SK-N-SH (cell line): ENCODE measurements at regions not wholly inside any gene's neighbourhood (a gene's known extent, or its start where the extent isn't known, plus 50 kb on each side); places are given as distances from the start of the nearest gene placed in this dataset.

Source experiments
- CTCF ChIA-PET: fragments of 300-600, 350-600 bp; formaldehyde crosslinking; extraction: SDS; loops from one replicate; lab custom pipeline; 2021; lab: Yijun Ruan, JAX
- POLR2A ChIA-PET: fragments of 350-600 bp; sonication (Branson Sonifier 250); formaldehyde crosslinking; extraction: SDS; loops from one replicate; lab custom pipeline; 2020; ENCODE audit warnings: antibody characterized with exemption, inconsistent platforms; lab: Yijun Ruan, JAX
- DNase-seq: peaks from one replicate; pipeline ENCODE4 v3.0.0; 2012
- H2AFZ ChIP-seq: fragments of 200-600 bp; sonication (generic); 2 replicates; pipeline ENCODE4 v1.8.1; 2016; ENCODE audit warnings: antibody characterized with exemption, mild to moderate bottlenecking, low read depth
- H3F3A ChIP-seq: fragments of 200-600 bp; sonication (generic); replicated peaks from 2 replicates; pipeline ENCODE3; 2016; ENCODE audit warnings: antibody characterized with exemption, mild to moderate bottlenecking; ENCODE audit not compliant: insufficient read depth
- H3K27ac ChIP-seq, 2 experiments: fragments of 200-500 bp in 1 of 2; fragments of 200-600 bp in 1 of 2; sonication (Bioruptor generic) in 1 of 2; sonication (generic), shearing (Covaris generic) in 1 of 2; 2 replicates each; pipeline versions ENCODE4 v1.5.1 to v1.6.1; 2014 to 2016; ENCODE audit warnings: low read depth in 2 of 2, inconsistent platforms in 1 of 2, low read length in 1 of 2, mild to moderate bottlenecking in 1 of 2, mixed read lengths in 1 of 2
- H3K27me3 ChIP-seq: fragments of 200-600 bp; sonication (generic), shearing (Covaris generic); 2 replicates; pipeline ENCODE4 v1.6.1; 2016; ENCODE audit warnings: mixed run types; ENCODE audit not compliant: insufficient read depth
- H3K36me3 ChIP-seq, 2 experiments: fragments of 200-500 bp in 1 of 2; fragments of 200-600 bp in 1 of 2; sonication (Bioruptor generic) in 1 of 2; sonication (generic) in 1 of 2; replicated peaks in 1 of 2; 2 replicates each; pipeline versions ENCODE3 to v1.5.1; 2014 to 2016; ENCODE audit warnings: low read length in 1 of 2, mild to moderate bottlenecking in 1 of 2; ENCODE audit not compliant: insufficient read depth in 2 of 2, control insufficient read depth in 1 of 2
- H3K4me1 ChIP-seq, 2 experiments: fragments of 200-500 bp in 1 of 2; fragments of 200-600 bp in 1 of 2; sonication (Bioruptor generic) in 1 of 2; sonication (generic), shearing (Covaris generic) in 1 of 2; 2 replicates each; pipeline versions ENCODE4 v1.5.1 to v1.6.1; 2014 to 2016; ENCODE audit warnings: low read depth in 1 of 2, low read length in 1 of 2, mixed run types in 1 of 2; ENCODE audit not compliant: insufficient read depth in 2 of 2, control insufficient read depth in 1 of 2
- H3K4me2 ChIP-seq: fragments of 200-600 bp; sonication (generic), shearing (Covaris generic); 2 replicates; pipeline ENCODE4 v1.6.1; 2017; ENCODE audit warnings: mixed run types
- H3K4me3 ChIP-seq, 2 experiments: fragments of 200-500 bp in 1 of 2; fragments of 200-600 bp in 1 of 2; sonication (Bioruptor generic) in 1 of 2; sonication (generic), shearing (Covaris generic) in 1 of 2; 2 replicates each; pipeline versions ENCODE4 v1.5.1 to v1.8.1; 2014 to 2016; ENCODE audit warnings: low read depth in 2 of 2, inconsistent platforms in 1 of 2, low read length in 1 of 2, mild to moderate bottlenecking in 1 of 2, mixed read lengths in 1 of 2, moderate library complexity in 1 of 2
- H3K79me2 ChIP-seq: fragments of 200-600 bp; sonication (generic); 2 replicates; pipeline ENCODE4 v1.8.1; 2017; ENCODE audit warnings: mild to moderate bottlenecking; ENCODE audit not compliant: insufficient read depth
- H3K9ac ChIP-seq: fragments of 200-600 bp; sonication (generic); 2 replicates; pipeline ENCODE4 v1.6.1; 2017; ENCODE audit warnings: mixed run types
- H3K9me2 ChIP-seq: fragments of 200-600 bp; sonication (generic); 2 replicates; pipeline ENCODE4 v1.6.1; 2017; ENCODE audit warnings: mixed run types
- H3K9me3 ChIP-seq: fragments of 200-600 bp; sonication (generic); 2 replicates; pipeline ENCODE4 v1.6.1; 2017; ENCODE audit warnings: mixed run types, mild to moderate bottlenecking, moderate library complexity
- H4K20me1 ChIP-seq: fragments of 200-600 bp; sonication (generic); 2 replicates; pipeline ENCODE4 v1.6.1; 2017; ENCODE audit warnings: mild to moderate bottlenecking, mixed run types; ENCODE audit not compliant: insufficient read depth
- CHD2 ChIP-seq: fragments of 150-350 bp; IDR thresholded peaks from 2 replicates; pipeline ENCODE4 v1.6.1; 2018; ENCODE audit warnings: low read length; ENCODE audit not compliant: partially characterized antibody
- CTCF ChIP-seq: fragments of 200-600 bp; sonication (generic); IDR thresholded peaks from 2 replicates; pipeline ENCODE4 v1.6.1; 2017; ENCODE audit warnings: antibody characterized with exemption, mild to moderate bottlenecking, moderate library complexity
- EZH2phosphoT487 ChIP-seq: fragments of 200-600 bp; sonication (generic); IDR thresholded peaks from 2 replicates; pipeline ENCODE4 v1.6.1; 2017; ENCODE audit warnings: low read depth, mixed run types, mild to moderate bottlenecking, antibody characterized with exemption, moderate library complexity, borderline replicate concordance
- FOSL2 ChIP-seq: IDR thresholded peaks from 2 replicates; pipeline ENCODE4 v1.4.0; 2012; ENCODE audit warnings: low read depth, mild to moderate bottlenecking, moderate library complexity, borderline replicate concordance
- FOXM1 ChIP-seq: IDR thresholded peaks from 2 replicates; pipeline ENCODE4 v1.4.0; 2012; ENCODE audit warnings: low read depth, mild to moderate bottlenecking
- GABPA ChIP-seq: IDR thresholded peaks from 2 replicates; pipeline ENCODE4 v1.4.0; 2012; ENCODE audit warnings: low read depth, mild to moderate bottlenecking
- GATA2 ChIP-seq: sonication (generic); formaldehyde crosslinking; IDR thresholded peaks from 2 replicates; pipeline ENCODE4 v1.5.0; 2020; ENCODE audit warnings: mild to moderate bottlenecking, missing genetic modification reagents
- JUND ChIP-seq: IDR thresholded peaks from 2 replicates; pipeline ENCODE4 v1.4.0; 2012
- MEF2A ChIP-seq: IDR thresholded peaks from 2 replicates; pipeline ENCODE4 v1.4.0; 2012; ENCODE audit warnings: low read depth, borderline replicate concordance
- NFIC ChIP-seq: IDR thresholded peaks from 2 replicates; pipeline ENCODE4 v1.4.0; 2012; ENCODE audit warnings: borderline replicate concordance
- POLR2AphosphoS5 ChIP-seq: IDR thresholded peaks from 2 replicates; pipeline ENCODE4 v1.6.1; 2012; ENCODE audit warnings: low read depth, low read length
- RAD21 ChIP-seq: IDR thresholded peaks from 2 replicates; pipeline ENCODE4 v1.6.1; 2012; ENCODE audit warnings: mild to moderate bottlenecking, low read length
- RXRA ChIP-seq: IDR thresholded peaks from 2 replicates; pipeline ENCODE4 v1.4.0; 2012; ENCODE audit warnings: low read depth, mild to moderate bottlenecking, borderline replicate concordance
- SIN3A ChIP-seq: IDR thresholded peaks from 2 replicates; pipeline ENCODE4 v1.6.1; 2012; ENCODE audit warnings: low read depth, mild to moderate bottlenecking, low read length, moderate library complexity, borderline replicate concordance
- TAF1 ChIP-seq: IDR thresholded peaks from 2 replicates; pipeline ENCODE4 v1.6.1; 2012; ENCODE audit warnings: low read depth, mild to moderate bottlenecking, low read length, moderate library complexity, borderline replicate concordance
- TEAD4 ChIP-seq: IDR thresholded peaks from 2 replicates; pipeline ENCODE4 v1.4.0; 2012; ENCODE audit warnings: mild to moderate bottlenecking, borderline replicate concordance; ENCODE audit not compliant: insufficient read depth
- USF2 ChIP-seq: fragments of 150-350 bp; IDR thresholded peaks from 2 replicates; pipeline ENCODE4 v1.6.1; 2017; ENCODE audit warnings: antibody characterized with exemption, low read length, low read depth, borderline replicate concordance
- YY1 ChIP-seq: IDR thresholded peaks from 2 replicates; pipeline ENCODE4 v1.4.0; 2012; ENCODE audit warnings: low read depth, mild to moderate bottlenecking
- WGBS: methylation state at CpG from one replicate; pipeline ENCODE4 v1.1.6; 2017; ENCODE audit warnings: low lambda C conversion rate; 5-methylcytosine and 5-hydroxymethylcytosine counted together
- TF ChIP-seq, protein P1 (sequence below): fragments of 150-350 bp; IDR thresholded peaks from 2 replicates; pipeline ENCODE4 v1.6.1; 2016; ENCODE audit warnings: mild to moderate bottlenecking, low read depth, low read length

DNA sequence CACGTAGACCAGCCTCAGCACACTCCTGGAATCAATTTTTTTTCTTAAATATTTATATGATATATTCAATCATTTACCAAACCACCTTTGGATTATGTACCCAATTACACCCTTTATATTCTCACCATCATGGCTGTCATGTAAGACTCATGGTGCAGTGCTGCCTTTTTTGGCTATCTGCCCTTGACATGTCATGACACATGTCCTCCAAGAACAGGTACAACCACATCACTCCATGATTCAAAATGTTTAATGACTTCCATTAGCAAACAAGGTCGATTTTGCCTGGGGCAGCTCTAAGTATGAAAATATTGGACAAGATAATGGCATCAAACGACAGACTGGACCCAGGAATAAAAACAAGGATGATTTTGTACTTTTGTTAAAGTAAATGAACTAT is 861.1 kb upstream of the ADAMTS5 start:
- H3K27ac ChIP-seq, result no peak overlapping the region
- no peak overlapping the region for H3K4me3 ChIP-seq
- H3K9me3 ChIP-seq, result no peaks in the 10 kb centered on the region
- no peaks in the 10 kb centered on the region for H3F3A ChIP-seq
- H4K20me1 ChIP-seq, result no peaks in the 10 kb centered on the region
- H3K9ac ChIP-seq, result no peak overlapping the region
- H3K27me3 ChIP-seq, result no peaks in the 10 kb centered on the region
- no peaks in the 10 kb centered on the region for H3K4me1 ChIP-seq
- H3K9me2 ChIP-seq, result no peaks in the 10 kb centered on the region
- H3K79me2 ChIP-seq, result no peaks in the 10 kb centered on the region
- TF ChIP-seq RXRA (no peak), USF2 (no peak), RAD21 (no peak), SIN3A (no peak), TEAD4 (no peak), NFIC (no peak), JUND (no peak), POLR2AphosphoS5 (no peak), GATA2 (CRISPR knock-in tag) (no peak), MEF2A (no peak), GABPA (no peak), FOXM1 (no peak), YY1 (no peak), CHD2 (no peak), EZH2phosphoT487 (no peak), CTCF (no peak), TAF1 (no peak), FOSL2 (no peak)
- TF ChIP-seq, protein P1, sequence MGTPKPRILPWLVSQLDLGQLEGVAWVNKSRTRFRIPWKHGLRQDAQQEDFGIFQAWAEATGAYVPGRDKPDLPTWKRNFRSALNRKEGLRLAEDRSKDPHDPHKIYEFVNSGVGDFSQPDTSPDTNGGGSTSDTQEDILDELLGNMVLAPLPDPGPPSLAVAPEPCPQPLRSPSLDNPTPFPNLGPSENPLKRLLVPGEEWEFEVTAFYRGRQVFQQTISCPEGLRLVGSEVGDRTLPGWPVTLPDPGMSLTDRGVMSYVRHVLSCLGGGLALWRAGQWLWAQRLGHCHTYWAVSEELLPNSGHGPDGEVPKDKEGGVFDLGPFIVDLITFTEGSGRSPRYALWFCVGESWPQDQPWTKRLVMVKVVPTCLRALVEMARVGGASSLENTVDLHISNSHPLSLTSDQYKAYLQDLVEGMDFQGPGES, result no peak
- DNase-seq, result no peak
- ChIA-PET CTCF (interaction anchor here (1.5 kb wide), 1 partner anchor 24 kb away, joined by 3 read pairs; no protein-coding TSS in a partner anchor), POLR2A (no interaction called here)
- 57% methylated on average over 3 of the region's 3 CpGs for WGBS
- no peak overlapping the region for H2AFZ ChIP-seq
- no peak overlapping the region for H3K4me2 ChIP-seq
- H3K36me3 ChIP-seq, result no peaks in the 10 kb centered on the region
